ENCODE measurements at regions not wholly inside any gene's neighbourhood (a gene's known extent, or its start where the extent isn't known, plus 50 kb on each side); places are given as distances from the start of the nearest gene placed in this dataset.

DNA sequence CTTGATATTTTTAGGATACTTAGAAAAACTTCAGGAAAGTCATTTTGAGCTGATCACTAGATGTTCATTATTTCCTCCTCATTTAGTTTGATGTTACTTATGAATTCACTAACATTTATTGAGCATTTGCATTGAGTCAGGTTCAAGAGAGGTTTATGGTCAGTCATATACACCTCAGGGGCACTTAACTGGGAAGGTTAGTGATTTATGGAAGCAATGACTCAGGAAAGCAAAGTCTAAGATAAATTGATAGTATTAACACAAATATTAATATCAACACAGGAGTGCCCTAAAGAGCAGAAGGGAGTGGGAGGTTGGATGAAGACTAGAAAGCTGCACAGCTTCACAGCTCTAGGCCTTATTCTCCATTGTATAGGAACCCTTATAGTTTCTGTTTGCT, 177.0 kb upstream of the TNFAIP3 start:
- no peak for ATAC-seq

DNA sequence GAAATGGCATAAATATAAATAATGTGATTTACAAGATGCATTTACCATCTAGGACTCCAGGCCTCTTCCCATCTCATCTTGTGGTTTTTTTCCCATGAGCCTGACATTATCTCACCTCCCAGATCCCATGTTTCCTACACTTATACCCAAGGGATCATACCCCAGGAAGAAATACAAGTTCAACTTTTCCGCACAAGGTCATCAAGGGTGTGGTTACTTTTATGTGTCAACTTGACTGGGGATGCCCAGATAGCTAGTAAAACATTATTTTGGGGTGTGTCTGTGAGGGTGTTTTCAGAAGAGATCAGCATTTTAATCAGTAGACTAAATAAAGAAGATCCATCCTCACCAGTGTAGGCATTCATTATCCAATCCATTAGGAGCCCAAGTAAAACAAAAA, 176.3 kb upstream of the TNFAIP3 start:
- 94 to 96% methylated on average over 1 of the region's 1 CpG for WGBS, 2 donors

More for the DNA sequence above, 177.0 kb upstream of the TNFAIP3 start:
- no peak for DNase-seq
- no peaks in the 10 kb centered on the region for H3K9me3 ChIP-seq
- H3K27me3 ChIP-seq = no peaks in the 10 kb centered on the region
- no peak overlapping the region for H3K27ac ChIP-seq
- H3K36me3 ChIP-seq = no peaks in the 10 kb centered on the region
- no peaks in the 10 kb centered on the region for H3K4me1 ChIP-seq
- no peak for FAIRE-seq
- no peak overlapping the region for H3K4me3 ChIP-seq
- TF ChIP-seq, protein P1, sequence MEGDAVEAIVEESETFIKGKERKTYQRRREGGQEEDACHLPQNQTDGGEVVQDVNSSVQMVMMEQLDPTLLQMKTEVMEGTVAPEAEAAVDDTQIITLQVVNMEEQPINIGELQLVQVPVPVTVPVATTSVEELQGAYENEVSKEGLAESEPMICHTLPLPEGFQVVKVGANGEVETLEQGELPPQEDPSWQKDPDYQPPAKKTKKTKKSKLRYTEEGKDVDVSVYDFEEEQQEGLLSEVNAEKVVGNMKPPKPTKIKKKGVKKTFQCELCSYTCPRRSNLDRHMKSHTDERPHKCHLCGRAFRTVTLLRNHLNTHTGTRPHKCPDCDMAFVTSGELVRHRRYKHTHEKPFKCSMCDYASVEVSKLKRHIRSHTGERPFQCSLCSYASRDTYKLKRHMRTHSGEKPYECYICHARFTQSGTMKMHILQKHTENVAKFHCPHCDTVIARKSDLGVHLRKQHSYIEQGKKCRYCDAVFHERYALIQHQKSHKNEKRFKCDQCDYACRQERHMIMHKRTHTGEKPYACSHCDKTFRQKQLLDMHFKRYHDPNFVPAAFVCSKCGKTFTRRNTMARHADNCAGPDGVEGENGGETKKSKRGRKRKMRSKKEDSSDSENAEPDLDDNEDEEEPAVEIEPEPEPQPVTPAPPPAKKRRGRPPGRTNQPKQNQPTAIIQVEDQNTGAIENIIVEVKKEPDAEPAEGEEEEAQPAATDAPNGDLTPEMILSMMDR (IDR thresholded peaks at IDR 0.05) = no peak
- intact Hi-C loops (cut with DNase I) = no loop called here

DNA sequence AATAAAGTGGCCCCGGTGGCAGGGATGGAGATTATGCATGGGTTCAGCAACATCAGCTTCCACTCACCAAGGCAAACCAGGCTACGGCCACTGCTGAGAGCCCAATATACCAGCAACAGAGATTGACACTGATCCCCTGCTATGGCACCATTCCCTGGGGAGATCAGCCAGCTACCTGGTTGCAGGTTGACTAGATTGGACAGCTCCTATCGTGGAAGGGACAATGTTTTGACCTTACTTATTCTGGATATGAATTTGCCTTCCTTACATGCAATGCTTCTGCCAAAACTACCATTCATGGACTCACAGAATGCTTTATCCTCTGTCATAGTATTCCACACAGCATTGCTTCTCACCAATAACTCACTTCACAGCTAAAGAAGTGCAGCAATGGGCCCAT, 174.8 kb upstream of the TNFAIP3 start:
- FAIRE-seq = no peak
- Histone ChIP-seq H3K36me3 (no peaks in the 10 kb centered on the region), H3K9me3 (no peaks in the 10 kb centered on the region), H3K4me1 (peaks cover 9 to 13% (median 10%) of the 10 kb centered on the region in 3 donors), H3K4me3 (no peak overlapping the region), H3K27ac (no peak overlapping the region), H3K27me3 (no peaks in the 10 kb centered on the region)
- ATAC-seq = no peak
- intact Hi-C loops (cut with DNase I) = no loop called here
- DNase-seq = no peak
- WGBS, 2 donors = 69 to 74% methylated on average over 3 of the region's 3 CpGs
- TF ChIP-seq, protein P1 (IDR thresholded peaks at IDR 0.05) = no peak

More for the DNA sequence above, 176.3 kb upstream of the TNFAIP3 start:
- no peaks in the 10 kb centered on the region for H3K9me3 ChIP-seq
- no peak for FAIRE-seq
- no peak overlapping the region for H3K27ac ChIP-seq
- ATAC-seq = no peak
- H3K4me1 ChIP-seq = no peaks in the 10 kb centered on the region
- intact Hi-C loops (cut with DNase I) = no loop called here
- no peak overlapping the region for H3K4me3 ChIP-seq
- DNase-seq = no peak
- H3K36me3 ChIP-seq = no peaks in the 10 kb centered on the region
- TF ChIP-seq, protein P1 (IDR thresholded peaks at IDR 0.05) = no peak
- no peaks in the 10 kb centered on the region for H3K27me3 ChIP-seq

DNA sequence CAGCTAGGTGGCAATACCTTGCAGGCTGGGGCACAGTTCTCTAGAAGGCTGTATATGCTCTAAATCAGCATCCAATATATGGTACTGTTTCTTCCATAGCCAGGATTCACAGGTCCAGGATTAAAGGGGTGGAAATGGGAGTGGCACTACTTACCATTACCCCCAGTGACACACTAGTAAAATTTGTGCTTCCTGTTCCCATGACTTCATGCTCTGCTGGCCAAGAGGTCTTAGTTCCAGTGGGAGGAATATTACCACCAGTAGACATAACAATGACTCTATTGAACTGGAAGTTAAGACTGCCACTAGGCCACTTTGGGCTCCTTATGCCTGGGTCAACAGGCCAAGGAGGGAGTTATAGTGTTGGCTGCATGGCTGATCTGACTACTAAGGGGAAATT, 174.3 kb upstream of the TNFAIP3 start:
- no peak for FAIRE-seq
- peaks cover 12 to 17% (median 15%) of the 10 kb centered on the region in 3 donors for H3K4me1 ChIP-seq
- TF ChIP-seq, protein P1 (IDR thresholded peaks at IDR 0.05) = no peak

DNA sequence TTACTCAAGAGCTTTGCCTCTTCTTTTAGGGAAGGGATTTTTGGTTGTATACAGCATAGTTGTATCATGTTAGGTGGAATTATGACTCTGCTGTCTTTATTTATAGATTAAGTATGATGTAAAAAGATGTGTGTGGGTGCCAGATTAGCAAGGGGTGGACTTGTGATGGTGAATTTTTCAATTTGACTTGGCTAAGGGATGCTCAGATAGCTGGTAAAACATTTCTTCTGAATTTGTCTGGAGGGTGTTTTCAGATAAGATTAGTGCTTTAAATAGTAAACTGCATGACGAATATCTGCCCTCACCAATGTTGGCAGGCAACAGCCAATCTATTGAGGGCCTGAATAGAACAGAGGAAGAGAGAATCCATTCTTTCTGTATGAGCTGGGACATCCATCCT, 173.3 kb upstream of the TNFAIP3 start:
- no peak for FAIRE-seq
- 16 to 18% methylated on average over 1 of the region's 1 CpG for WGBS, 2 donors

More for the DNA sequence above, 174.3 kb upstream of the TNFAIP3 start:
- Histone ChIP-seq H3K36me3 (no peaks in the 10 kb centered on the region), H3K4me3 (no peak overlapping the region), H3K9me3 (no peaks in the 10 kb centered on the region), H3K27ac (no peak overlapping the region), H3K27me3 (no peaks in the 10 kb centered on the region)
- DNase-seq (no peak), ATAC-seq (no peak)
- intact Hi-C loops (cut with DNase I) = no loop called here

More for the DNA sequence above, 173.3 kb upstream of the TNFAIP3 start:
- intact Hi-C loops (cut with DNase I) = no loop called here
- Histone ChIP-seq H3K9me3 (no peaks in the 10 kb centered on the region), H3K4me1 (peaks cover 15 to 26% (median 22%) of the 10 kb centered on the region in 3 donors), H3K4me3 (no peak overlapping the region), H3K27ac (no peak overlapping the region), H3K36me3 (no peaks in the 10 kb centered on the region), H3K27me3 (no peaks in the 10 kb centered on the region)
- TF ChIP-seq, protein P1 (IDR thresholded peaks at IDR 0.05) = no peak
- ATAC-seq = peak in 1 of 4 donors; percentile 4
- DNase-seq = no peak
